HG02763 (cell line): ENCODE measurements at regions not wholly inside any gene's neighbourhood (a gene's known extent, or its start where the extent isn't known, plus 50 kb on each side); places are given as distances from the start of the nearest gene placed in this dataset.
A peak's percentile ranks its signal among the peaks of the same experiment; 100 is the strongest.
"Not testable (repeated sequence)": the region's sequence is repeated elsewhere in the genome, so short reads cannot be mapped to it uniquely, and the experiment has no call there.

ENCODE experiments used
- ATAC-seq: cut with Tn5 transposase; IDR thresholded peaks from one replicate; pipeline ENCODE4 v1.9.1; 2021; ENCODE audit warnings: mild to moderate bottlenecking, moderate library complexity; ENCODE audit not compliant: unreplicated experiment

DNA sequence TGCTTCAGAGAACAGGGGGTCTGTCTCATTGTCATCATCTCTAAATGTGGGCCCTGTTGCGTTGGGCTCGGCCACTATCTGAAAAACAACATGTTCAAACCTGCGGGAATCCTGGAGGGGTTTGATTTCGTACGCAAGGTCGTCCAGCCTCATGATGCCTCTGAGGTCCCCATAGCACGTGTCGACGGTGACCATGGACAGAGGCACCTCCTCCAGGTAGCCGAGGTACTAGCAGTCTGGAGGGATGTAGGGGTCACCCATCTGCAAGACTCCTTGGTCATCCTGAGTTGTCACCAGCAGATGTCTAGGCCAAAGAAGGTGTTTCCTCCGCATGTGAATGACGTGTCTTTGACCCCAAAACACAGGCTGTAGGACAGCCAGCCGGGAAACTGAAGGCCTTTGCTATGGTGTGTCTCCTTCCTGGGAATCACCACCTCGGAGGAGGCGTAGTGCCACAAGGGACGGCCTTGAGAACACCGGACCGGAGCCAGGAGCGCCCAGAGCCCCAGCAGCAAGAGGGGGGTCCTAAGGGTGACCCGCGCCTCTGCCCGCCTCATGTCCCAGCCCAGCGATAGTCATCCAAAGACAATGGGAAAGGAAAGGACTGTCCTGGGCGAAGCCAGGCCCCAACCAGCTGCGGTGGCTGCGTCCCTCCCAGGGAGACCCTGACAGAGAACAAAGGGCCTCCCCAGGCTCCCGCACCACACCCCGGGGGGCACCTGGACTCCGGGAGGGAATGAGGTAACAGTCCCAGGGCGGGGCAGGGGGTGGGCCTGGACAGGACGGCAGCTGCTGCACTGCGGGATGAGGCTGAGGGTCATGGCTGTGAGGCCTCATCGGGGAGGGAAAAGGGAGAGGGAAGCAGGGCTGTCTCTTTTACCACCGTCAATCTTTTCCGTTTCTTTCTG, 445.5 kb downstream of the TMEM121 start:
- no peak for ATAC-seq

DNA sequence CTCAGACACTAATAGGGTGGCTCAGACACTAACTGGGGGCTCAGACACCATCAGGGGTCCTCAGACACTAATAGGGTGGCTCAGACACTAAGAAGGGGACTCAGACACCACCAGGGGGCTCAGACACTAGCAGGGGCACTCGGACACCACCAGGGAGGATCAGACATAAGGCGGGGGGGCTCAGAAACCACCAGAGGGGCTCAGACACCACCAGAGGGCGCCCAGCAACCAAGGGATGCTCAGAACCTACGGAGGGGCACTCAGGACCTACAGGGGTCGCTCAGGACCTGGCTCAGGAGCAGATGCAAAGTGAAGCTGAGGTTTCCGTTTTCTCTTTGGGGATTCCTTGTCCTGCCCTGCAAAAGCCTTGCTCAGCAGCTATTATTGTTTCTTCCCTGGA, 448.5 kb downstream of the TMEM121 start:
- no peak for ATAC-seq

DNA sequence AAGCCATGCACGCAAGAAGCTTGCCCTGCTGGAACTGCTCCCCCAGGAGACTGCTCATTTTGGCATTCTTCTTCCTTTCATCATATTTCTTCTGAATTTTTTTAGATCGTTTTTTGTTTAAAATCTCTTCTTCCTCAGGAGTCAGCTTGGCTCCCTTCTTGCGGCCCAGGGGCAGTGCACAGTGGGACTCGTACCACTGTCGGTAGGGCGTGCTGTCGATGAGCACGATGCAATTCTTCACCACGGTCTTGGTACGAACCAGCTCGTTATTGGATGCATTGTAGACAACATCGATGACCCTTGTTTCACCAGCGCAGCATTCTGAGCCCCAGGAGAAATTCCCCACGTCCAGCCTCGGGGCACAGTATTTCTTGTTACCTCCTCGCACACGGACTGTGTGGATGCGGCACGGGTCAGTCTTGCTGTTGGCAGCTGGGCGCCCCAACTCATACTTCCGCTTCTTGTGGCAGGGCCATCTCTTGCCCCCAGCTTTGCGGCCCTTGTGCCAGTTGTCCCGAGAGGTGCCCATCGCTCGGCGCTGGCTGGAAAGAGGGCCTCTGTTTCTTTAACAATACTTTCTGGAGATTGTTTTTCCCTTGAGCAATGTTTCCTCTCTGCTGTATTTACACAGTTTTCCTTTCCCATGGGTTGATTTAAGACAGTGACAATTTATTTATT, 452.4 kb downstream of the TMEM121 start:
- ATAC-seq = no peak

DNA sequence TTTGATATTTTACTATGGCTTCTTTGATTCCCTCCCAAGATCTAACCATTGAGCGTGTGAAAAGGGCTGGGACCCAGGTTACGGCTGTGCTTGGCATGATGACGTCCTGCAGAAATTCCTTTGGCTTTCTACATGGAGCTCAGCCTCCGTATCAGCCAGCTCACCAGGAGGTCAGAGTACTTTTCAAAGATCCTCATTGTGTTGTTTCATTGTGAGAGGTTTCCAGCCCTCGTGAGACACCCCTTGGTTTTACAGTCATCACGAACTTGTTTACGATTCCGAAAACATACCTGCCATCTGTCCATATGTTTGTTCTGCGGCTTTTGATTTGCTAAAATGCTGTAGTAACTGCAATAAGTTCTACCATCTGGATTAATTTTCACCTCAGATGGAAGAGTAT, 453.1 kb downstream of the TMEM121 start:
- ATAC-seq = no peak

DNA sequence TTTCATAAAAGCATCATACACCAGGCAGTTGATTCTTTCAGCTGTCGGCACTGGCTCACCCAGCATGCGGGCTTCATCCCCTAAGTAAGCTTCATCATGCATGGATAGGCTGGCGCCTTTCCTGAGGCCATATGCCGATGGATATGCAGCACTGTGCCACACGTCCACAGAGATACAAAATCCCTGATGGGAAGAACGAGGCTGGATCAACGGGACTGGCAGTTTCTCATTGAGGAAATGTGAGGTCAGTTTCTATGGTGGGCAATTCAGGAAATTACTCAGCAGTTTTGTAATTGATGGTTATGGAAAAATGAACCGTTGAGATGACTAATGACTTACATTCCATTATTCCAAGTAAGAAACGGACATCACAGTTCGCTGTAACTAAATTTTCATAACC, 453.8 kb downstream of the TMEM121 start:
- ATAC-seq = no peak

DNA sequence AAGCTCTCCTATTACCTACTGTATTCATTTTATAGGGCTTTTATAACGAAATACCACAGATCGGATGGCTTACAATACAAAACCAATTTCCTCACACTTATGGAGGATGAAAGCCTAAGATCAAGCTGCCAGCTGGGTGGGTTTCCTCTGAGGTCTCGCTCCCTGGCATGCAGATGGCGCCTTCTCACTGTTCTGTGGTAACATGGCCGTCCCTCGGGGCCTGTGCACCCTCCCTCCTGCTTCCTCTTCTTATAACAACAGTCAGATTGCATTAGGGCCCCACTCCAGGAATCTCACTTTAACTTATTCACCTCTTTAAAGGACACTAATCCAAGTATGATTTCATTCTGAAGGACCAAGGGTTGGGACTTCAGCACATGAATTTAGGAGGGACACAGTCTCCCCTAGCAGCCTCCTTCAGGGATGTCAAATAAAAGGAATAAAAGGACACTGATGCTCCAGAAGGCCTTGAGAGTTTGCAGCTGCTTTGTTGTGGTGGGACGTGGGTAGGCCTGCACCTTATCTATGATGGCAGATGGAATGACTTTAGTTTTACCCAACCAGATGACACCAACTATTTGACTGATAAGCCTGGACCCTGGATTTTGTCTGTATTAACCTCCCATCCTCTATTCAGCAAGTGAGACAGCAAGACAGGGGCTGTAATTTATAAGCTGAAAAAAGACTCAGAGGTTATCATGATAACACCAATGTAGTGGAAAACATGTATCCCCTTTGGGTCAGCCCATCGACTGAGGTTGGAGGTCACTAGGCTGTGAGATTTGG, 455.3 kb downstream of the TMEM121 start:
- not testable (repeated sequence) for ATAC-seq

DNA sequence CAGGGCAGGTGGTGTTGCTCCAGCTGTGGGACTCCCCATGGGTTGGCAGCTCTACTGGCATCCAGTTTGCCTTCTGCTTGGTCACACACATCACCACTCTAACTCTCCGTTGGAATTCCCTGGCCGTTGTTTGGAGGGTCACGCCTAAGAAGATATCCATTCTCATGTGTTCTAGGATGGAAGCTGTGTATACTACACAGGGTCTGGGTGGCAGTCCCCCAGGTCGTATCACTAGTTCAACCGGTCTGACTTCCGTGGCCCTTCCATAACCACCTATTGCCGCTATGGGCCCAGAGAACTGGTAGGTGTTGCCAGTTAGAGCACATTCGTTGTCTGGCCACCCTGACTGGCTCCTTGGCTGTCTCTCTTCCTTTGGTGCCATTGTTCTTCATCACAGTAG, 456.3 kb downstream of the TMEM121 start:
- no peak for ATAC-seq

DNA sequence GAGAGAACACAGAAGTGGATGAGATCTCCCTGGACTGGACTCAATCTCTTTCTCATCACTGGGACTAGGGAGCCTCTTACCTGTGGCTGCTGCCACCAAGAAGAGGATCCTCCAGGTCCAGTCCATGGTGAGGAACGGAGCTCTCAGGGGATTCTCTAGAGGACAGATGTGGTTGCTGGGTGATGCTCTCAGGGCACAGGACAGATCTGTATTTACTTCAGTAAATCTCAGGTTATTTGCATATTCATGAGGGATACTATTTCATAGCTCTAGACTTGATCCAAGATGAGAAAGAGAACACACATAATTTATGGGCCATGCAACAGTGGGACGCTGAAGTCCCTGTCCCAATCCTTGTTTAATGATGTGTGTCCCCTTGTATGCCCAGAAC, 460.5 kb downstream of the TMEM121 start:
- ATAC-seq = no peak

DNA sequence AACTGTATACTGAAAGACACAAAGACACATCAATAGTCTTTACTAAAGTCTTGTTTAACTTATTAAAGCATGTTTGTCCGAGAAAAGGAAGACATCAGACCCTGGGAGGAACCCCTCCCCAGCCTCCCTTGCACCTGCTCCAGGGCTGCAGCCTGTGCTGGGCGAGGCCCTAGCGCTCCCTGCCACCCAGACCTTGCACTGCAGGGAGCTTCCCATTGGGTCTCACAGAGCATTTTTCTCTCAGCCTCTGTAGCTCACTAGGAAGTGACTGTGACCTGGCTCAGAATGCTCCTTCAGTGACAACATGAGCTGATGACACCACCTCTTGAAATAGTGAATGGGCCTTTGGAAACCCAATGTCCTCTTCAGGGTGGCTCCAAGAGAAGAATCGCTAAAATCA, 461.2 kb downstream of the TMEM121 start:
- ATAC-seq = no peak

DNA sequence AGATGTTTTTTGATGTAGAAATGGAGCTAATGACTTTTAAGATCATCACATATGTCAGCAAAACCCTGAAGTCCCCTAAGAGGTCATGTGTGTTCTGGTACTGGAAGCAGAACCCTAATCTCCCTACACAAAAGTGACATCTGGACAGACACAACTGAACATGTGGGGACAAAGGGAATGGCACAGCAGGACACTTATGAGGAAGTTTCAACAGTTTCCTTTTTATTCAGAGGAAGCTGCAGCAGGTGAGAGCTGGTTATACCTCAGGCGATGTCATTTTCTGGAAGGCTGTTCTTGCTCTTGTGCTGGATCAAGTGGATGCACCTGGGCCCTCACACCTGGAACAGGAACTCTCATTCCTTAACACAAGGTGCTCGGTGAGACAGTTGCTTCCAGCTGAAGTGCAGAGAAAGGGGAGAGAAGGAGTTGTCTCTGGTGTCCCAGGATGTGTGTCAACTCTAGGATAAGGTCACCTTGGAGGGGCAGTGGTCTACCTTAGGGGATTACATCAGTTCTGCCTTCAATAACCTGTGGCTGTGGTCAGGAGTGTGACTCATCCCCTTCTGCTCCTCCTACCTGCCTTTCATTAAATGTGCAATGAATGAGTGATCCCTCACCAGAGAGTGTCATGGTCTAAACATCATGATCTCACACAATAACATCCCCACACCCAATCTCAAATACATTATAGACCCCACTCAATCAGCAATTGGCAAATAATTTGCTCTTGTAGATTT, 463.4 kb downstream of the TMEM121 start:
- no peak for ATAC-seq

DNA sequence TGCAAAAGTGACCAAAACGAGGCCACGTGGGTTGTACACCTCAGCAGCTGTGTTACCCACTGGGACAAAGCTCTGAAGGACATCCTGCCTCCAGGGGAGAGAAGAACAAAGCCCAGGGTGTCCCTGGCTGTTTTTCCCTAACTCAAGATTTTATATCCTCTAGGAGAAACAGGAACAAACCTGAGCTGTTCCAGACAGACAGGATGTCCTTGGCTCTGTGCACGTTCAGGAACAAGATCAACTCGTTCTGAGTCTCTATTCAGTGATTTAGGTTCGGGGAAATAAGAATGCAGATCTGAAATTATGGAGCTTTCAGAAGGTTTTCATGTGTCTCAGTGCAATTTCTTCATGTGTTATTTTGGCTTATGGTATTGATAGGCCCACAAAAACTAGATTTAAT, 465.3 kb downstream of the TMEM121 start:
- ATAC-seq = not testable (repeated sequence)

DNA sequence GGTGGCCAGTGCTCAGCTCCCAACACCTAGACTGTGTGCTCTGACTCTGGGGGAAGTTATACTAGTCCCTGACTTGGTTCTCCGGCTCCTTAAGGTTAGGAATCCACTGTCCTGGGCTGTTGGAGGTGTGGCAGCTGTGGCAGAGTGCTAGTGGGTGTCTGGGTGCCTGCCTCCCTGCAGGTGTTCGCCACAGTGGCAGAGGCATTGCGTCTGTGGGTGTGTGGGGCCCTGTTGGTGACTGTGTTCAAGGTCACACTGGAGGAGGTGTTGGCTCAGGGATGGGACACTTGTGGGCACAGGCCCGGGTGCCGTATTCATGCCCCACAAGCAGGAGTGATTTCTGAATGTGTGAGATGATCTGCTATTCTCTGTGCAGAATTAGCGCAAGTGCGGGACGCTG, 467.4 kb downstream of the TMEM121 start:
- ATAC-seq = no peak

DNA sequence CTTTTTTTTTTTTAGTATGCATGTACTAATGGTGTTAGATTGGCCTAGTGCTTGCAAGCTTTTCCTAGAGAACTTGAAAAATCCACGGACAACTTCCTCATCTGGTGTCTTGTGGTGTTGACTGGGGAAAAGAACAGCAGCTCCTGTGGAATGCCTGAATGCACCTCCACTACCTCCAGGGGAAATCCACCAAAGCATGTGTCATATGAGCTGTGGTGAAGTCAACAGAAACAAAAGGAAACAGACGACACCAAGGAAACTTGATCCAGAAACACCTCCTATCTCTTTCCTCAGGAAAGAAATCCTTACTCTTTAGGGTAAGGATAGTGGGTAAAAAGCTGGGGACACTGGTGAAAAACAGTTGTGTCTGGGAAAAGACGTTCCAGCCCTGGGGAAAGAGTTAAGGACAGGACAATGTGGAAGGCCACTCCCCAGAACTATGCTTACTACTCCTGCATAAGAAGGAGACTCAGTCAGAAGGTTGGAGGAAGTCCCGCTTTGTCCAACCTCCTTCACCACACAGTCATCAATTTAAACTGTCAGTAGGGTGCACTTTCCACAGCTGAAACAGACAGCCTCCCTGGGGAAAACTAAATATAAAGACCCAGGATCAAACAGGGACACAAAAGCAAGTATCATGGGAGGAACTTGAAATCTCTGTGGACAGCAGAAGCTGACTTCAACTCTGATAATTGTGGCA, 468.8 kb downstream of the TMEM121 start:
- ATAC-seq = not testable (repeated sequence)

DNA sequence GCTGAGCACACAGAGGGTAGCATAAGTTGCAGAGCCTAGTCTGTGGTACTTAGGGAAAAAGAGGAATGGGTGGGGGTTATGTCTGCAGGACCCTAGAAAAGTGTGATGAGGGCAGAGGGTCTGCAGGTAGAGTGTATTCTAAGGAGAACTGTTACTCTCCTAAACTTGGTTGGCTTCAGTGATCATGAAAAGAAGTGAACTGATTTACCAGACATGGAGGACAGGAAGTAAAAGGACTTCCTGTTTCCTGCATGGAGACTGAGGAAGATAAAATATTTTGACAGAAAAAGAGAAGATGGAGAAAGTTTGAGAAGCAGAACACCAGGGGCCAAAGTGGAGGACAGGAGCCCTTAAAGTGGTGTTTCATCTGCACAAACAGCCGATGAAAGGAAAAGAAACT, 472.2 kb downstream of the TMEM121 start:
- ATAC-seq = not testable (repeated sequence)

DNA sequence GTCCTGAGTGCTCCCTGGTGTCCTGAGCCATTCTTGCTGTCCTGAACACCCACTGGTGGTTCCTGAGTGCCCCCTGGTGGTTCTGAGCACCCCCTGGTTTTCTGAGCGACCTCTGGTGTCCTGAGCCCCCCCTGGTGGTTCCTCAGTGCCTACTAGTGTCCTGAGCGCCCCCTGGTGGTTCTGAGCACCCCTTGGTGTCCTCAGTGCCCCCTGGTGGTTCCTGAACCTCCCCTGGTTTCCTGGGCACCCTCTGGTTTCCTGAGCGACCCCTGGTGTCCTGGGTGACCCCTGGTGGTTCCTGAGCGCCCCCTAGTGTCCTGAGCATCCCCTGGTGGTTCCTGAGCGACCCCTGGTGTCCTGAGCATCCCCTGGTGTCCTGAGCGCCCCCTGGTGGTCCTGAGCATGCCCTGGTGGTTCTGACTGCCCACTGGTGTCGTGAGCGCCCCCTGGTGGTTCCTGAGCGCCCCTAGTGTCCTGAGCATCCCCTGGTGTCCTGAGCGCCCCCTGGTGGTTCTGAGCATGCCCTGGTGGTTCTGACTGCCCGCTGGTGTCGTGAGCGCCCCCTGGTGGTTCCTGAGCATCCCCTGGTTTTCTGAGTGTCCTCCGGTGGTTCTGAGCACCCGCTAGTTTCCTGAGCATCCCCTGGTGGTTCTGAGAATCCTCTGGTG, 473.1 kb downstream of the TMEM121 start:
- ATAC-seq = peak; percentile 77

DNA sequence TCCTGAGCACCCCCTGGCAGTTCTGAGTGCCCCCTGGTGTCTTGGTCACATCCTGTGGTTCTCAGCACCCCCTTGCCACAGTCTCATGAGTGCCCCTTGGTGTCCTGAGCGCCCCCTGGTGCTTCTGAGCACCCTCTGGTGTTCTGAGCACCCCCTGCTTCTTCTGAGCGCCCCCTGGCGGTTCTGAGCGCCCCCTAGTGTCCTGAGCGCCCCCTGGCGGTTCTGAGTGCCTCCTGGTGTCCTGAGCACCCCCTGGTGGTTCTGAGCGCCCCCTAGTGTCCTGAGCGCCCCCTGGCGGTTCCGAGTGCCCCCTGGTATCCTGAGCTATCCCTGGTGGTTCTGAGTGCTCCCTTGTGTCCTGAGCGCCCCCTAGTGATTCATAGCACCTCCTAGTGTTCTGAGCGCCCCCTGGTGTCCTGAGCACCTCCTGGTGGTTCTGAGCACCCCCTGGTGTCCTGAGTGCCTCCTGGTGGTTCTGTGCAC, 473.7 kb downstream of the TMEM121 start:
- peak; percentile 42 for ATAC-seq

DNA sequence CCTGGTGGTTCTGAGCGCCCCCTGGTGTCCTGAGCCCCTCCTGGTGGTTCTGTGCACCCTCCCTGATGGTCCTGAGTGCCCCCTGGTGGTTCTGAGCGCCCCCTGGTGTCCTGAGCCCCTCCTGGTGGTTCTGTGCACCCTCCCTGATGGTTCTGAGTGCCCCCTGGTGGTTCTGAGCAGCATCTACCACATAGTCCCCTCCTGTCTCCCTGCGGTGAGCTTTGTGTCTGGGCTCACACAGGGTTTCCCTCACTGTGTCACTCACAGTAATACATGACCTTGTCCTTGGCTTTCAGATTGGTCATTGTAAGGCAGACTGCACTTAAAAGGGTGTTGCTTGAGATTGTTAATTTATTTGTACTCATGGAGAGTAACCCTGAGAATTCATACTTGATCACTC, 474.9 kb downstream of the TMEM121 start:
- ATAC-seq = not testable (repeated sequence)

DNA sequence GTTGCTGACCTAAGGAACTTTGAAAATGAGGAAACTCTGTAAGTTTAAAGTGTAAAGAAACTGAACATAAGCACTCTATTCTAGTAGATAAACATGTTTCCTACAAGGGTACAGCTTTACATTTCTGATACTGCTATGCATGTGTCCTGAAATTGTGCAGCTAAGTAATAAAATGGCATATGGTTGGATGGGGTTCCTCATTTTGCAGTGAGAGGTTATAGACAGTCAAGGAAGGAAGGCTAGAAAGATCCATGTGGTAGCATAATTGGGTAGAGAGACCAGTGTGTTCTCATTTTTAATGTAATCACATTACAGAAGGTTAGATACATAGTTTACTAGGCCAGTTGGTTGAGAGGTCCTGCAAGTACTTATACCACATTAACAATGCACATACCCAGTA, 477.0 kb downstream of the TMEM121 start:
- no peak for ATAC-seq
